Tibial nerve (tissue), 4 donors: ENCODE measurements at regions not wholly inside any gene's neighbourhood (a gene's known extent, or its start where the extent isn't known, plus 50 kb on each side); places are given as distances from the start of the nearest gene placed in this dataset.
A peak's percentile ranks its signal among the peaks of the same experiment; 100 is the strongest.
"Not testable (repeated sequence)": the region's sequence is repeated elsewhere in the genome, so short reads cannot be mapped to it uniquely, and the experiment has no call there.

Experiments used
- DNase-seq, 2 donors: peaks; one replicate each; pipeline ENCODE4 v3.0.0-alpha.2; 2019; ENCODE audit warnings: low spot score in 2 of 2
- H3K27ac ChIP-seq, 4 donors: fragments of 200-600 bp; sonication (generic) in 3 of 4; one replicate each; pipeline ENCODE4 v1.5.1; 2017 to 2019; ENCODE audit warnings: mild to moderate bottlenecking in 1 of 4
- H3K27me3 ChIP-seq, 2 donors: fragments of 200-600 bp; sonication (generic) in 1 of 2; one replicate each; pipeline versions ENCODE4 v1.5.1 to v1.6.0; 2017 to 2019
- H3K36me3 ChIP-seq, 3 donors: fragments of 200-600 bp; sonication (generic); one replicate each; pipeline ENCODE4 v1.5.1; 2018 to 2019
- H3K4me1 ChIP-seq, 4 donors: fragments of 200-600 bp; sonication (generic) in 3 of 4; one replicate each; pipeline ENCODE4 v1.5.1; 2017 to 2019
- H3K4me3 ChIP-seq, 4 donors: fragments of 200-600 bp; sonication (generic) in 3 of 4; one replicate each; pipeline ENCODE4 v1.5.1; 2017 to 2019; ENCODE audit warnings: mild to moderate bottlenecking in 1 of 4, moderate library complexity in 1 of 4
- H3K9me3 ChIP-seq, 4 donors: fragments of 200-600 bp; sonication (generic) in 3 of 4; one replicate each; pipeline ENCODE4 v1.5.1; 2017 to 2019
- CTCF ChIP-seq, 5 experiments: fragments of 200-600 bp in 3 of 5; fragments of 450-650 bp in 2 of 5; sonication (generic) in 3 of 5; IDR thresholded peaks; one replicate each; pipeline ENCODE4 v1.5.1; 2016 to 2019; ENCODE audit warnings: antibody characterized with exemption in 5 of 5, mild to moderate bottlenecking in 3 of 5, moderate library complexity in 2 of 5
- EP300 ChIP-seq, 2 donors: sonication (generic); formaldehyde crosslinking; IDR thresholded peaks; one replicate each; pipeline ENCODE4 v1.6.1; 2017; ENCODE audit warnings: antibody characterized with exemption in 2 of 2, mild to moderate bottlenecking in 1 of 2
- POLR2A ChIP-seq, 2 donors: fragments of 450-650 bp; IDR thresholded peaks; one replicate each; pipeline ENCODE4 v1.6.1; 2017; ENCODE audit warnings: antibody characterized with exemption in 2 of 2, mild to moderate bottlenecking in 2 of 2, moderate library complexity in 2 of 2
- WGBS, 2 donors: methylation state at CpG; one replicate each; pipeline ENCODE4 v1.1.5; 2018; 5-methylcytosine and 5-hydroxymethylcytosine counted together

- Histone ChIP-seq H3K9me3 (no peaks in the 10 kb centered on the region), H3K27ac (peak overlapping the region in 1 of 4 donors; percentile 29), H3K36me3 (no peaks in the 10 kb centered on the region), H3K4me1 (peaks cover 0 to 25% (median 2%) of the 10 kb centered on the region in 4 donors), H3K27me3 (no peaks in the 10 kb centered on the region), H3K4me3 (no peak overlapping the region)
- WGBS, 2 donors: 48 to 64% methylated on average over 3 of the region's 3 CpGs
- no peak for DNase-seq
- TF ChIP-seq POLR2A (IDR thresholded peaks at IDR 0.05) (no peak), EP300 (IDR thresholded peaks at IDR 0.05) (no peak), CTCF (IDR thresholded peaks at IDR 0.05) (no peak)
These were observed 133.7 kb downstream of the ATL2 start for GRCh38 chr2:38243186-38243880.

GRCh38 chr2:38239452-38239851 lies 137.6 kb downstream of the ATL2 start:
- Histone ChIP-seq H3K4me3 (peak overlapping the region in 1 of 4 donors; percentile 34), H3K9me3 (no peaks in the 10 kb centered on the region), H3K27me3 (no peaks in the 10 kb centered on the region), H3K27ac (peak overlapping the region in 2 of 4 donors; percentile 45 to 79), H3K36me3 (no peaks in the 10 kb centered on the region), H3K4me1 (peaks cover 0 to 10% (median under 1%) of the 10 kb centered on the region in 4 donors)
- peak in 1 of 2 donors; percentile 43 for DNase-seq
- TF ChIP-seq CTCF (IDR thresholded peaks at IDR 0.05): no peak
- TF ChIP-seq EP300 (IDR thresholded peaks at IDR 0.05): peak in 1 of 2 donors; percentile 52
- no peak for TF ChIP-seq POLR2A (IDR thresholded peaks at IDR 0.05)
- 72 to 77% methylated on average over 10 of the region's 10 CpGs for WGBS, 2 donors

- H3K36me3 ChIP-seq, H3K27me3 ChIP-seq, H3K9me3 ChIP-seq: not testable (repeated sequence)
- Histone ChIP-seq H3K27ac (peak overlapping the region in 2 of 4 donors; percentile 45 to 79), H3K4me3 (peak overlapping the region in 2 of 4 donors; percentile 4 to 34), H3K4me1 (peaks cover 0 to 11% (median 0%) of the 10 kb centered on the region in 4 donors)
- DNase-seq: peak in 1 of 2 donors; percentile 1
- 94 to 96% methylated on average over 5 of the region's 5 CpGs for WGBS, 2 donors
These were observed 138.4 kb downstream of the ATL2 start for GRCh38 chr2:38238705-38239104.

- TF ChIP-seq CTCF (IDR thresholded peaks at IDR 0.05): no peak
- TF ChIP-seq EP300 (IDR thresholded peaks at IDR 0.05): no peak
- TF ChIP-seq POLR2A (IDR thresholded peaks at IDR 0.05): no peak
- Histone ChIP-seq H3K4me1 (peaks cover 0 to 10% (median 0%) of the 10 kb centered on the region in 4 donors), H3K4me3 (peak overlapping the region in 1 of 4 donors; percentile 34), H3K36me3 (no peaks in the 10 kb centered on the region), H3K27me3 (no peaks in the 10 kb centered on the region), H3K9me3 (no peaks in the 10 kb centered on the region), H3K27ac (peak overlapping the region in 1 of 4 donors; percentile 79)
- WGBS, 2 donors: 64 to 86% methylated on average over 2 of the region's 2 CpGs
- peak in 1 of 2 donors; percentile 3 for DNase-seq
These were observed 139.8 kb downstream of the ATL2 start for GRCh38 chr2:38237311-38237710.

GRCh38 chr2:38233231-38233983 lies 143.7 kb downstream of the ATL2 start:
- Histone ChIP-seq H3K9me3 (no peaks in the 10 kb centered on the region), H3K27me3 (no peaks in the 10 kb centered on the region), H3K36me3 (no peaks in the 10 kb centered on the region), H3K27ac (peak overlapping the region in 2 of 4 donors; percentile 60 to 68), H3K4me1 (peaks cover 0 to 17% (median 0%) of the 10 kb centered on the region in 4 donors), H3K4me3 (no peak overlapping the region)
- TF ChIP-seq POLR2A (IDR thresholded peaks at IDR 0.05) (no peak), EP300 (IDR thresholded peaks at IDR 0.05) (peak in 1 of 2 donors; percentile 46), CTCF (IDR thresholded peaks at IDR 0.05) (peak in 1 of 5 experiments; percentile 10)
- WGBS, 2 donors: 72 to 73% methylated on average over 9 of the region's 9 CpGs
- peak in 1 of 2 donors; percentile 40 for DNase-seq
